Right lobe of liver (tissue), 6 donors: ENCODE measurements at regions not wholly inside any gene's neighbourhood (a gene's known extent, or its start where the extent isn't known, plus 50 kb on each side); places are given as distances from the start of the nearest gene placed in this dataset.

ENCODE experiments used
- ATAC-seq, 4 donors: fragments of 200-7000 bp; cut with Tn5 transposase; one replicate each; pipeline ENCODE4 v1.9.1; 2020; ENCODE audit warnings: mild to moderate bottlenecking in 4 of 4, moderate library complexity in 4 of 4
- DNase-seq, 3 donors: peaks; one replicate each; pipeline ENCODE4 v3.0.0-alpha.2; 2020
- H3K27ac ChIP-seq, 3 donors: fragments of 200-600 bp; one replicate each; pipeline ENCODE4 v1.8.0; 2022
- H3K27me3 ChIP-seq, 2 donors: fragments of 200-600 bp; one replicate each; pipeline ENCODE4 v1.8.0; 2022
- H3K36me3 ChIP-seq, 4 donors: fragments of 200-600 bp; sonication (generic) in 1 of 4; one replicate each; pipeline versions ENCODE4 v1.5.1 to v1.8.0; 2017 to 2022; ENCODE audit warnings: control low read depth in 1 of 4
- H3K4me1 ChIP-seq, 4 donors: fragments of 200-600 bp; sonication (generic) in 1 of 4; one replicate each; pipeline versions ENCODE4 v1.5.1 to v1.8.0; 2017 to 2022; ENCODE audit warnings: control low read depth in 1 of 4
- H3K4me3 ChIP-seq, 3 donors: fragments of 200-600 bp; one replicate each; pipeline ENCODE4 v1.8.0; 2022
- H3K9me3 ChIP-seq, 4 donors: fragments of 200-600 bp; sonication (generic) in 1 of 4; one replicate each; pipeline versions ENCODE4 v1.5.1 to v1.8.0; 2017 to 2022; ENCODE audit warnings: control low read depth in 1 of 4
- CTCF ChIP-seq, 4 donors: fragments of 200-600 bp in 3 of 4; fragments of 450-650 bp in 1 of 4; IDR thresholded peaks; one replicate each; pipeline versions ENCODE4 v1.5.1 to v1.8.0; 2016 to 2022; ENCODE audit warnings: antibody characterized with exemption in 4 of 4, mild to moderate bottlenecking in 2 of 4
- POLR2A ChIP-seq: fragments of 450-650 bp; IDR thresholded peaks from one replicate; pipeline ENCODE4 v1.6.1; 2017; ENCODE audit warnings: antibody characterized with exemption, mild to moderate bottlenecking
- WGBS: methylation state at CpG from one replicate; pipeline ENCODE4 v1.1.6; 2018; ENCODE audit warnings: low coverage, low lambda C conversion rate; ENCODE audit not compliant: insufficient coverage; ENCODE audit errors: missing lambda C conversion rate; 5-methylcytosine and 5-hydroxymethylcytosine counted together
- intact Hi-C, 2 donors: fragments of 100-400 bp; cut with DNase I; formaldehyde crosslinking; loops; one replicate each; pipeline versions ENCODE4 v1.11.2 to v1.14.1; 2022
- donor health status: DM: no; HTN: yes; CAD: no.
- donor health status: DM: no; HTN: no; CAD: no.
- donor health status: DM: no; HTN: no; CAD: no.
- donor health status: DM: no; HTN: yes; CAD: no.
- donor health status: DM: no; HTN: yes; CAD: no.

- Histone ChIP-seq H3K4me3 (no peak overlapping the region), H3K36me3 (no peaks in the 10 kb centered on the region), H3K9me3 (no peaks in the 10 kb centered on the region), H3K4me1 (no peaks in the 10 kb centered on the region), H3K27ac (no peak overlapping the region), H3K27me3 (no peaks in the 10 kb centered on the region)
- DNase-seq (no peak), ATAC-seq (no peak)
- intact Hi-C loops, result loop anchor here in 1 of 2 donors (10.0 kb wide), 1 partner anchor 63 kb away; no protein-coding TSS in a partner anchor
- 21% methylated on average over 3 of the region's 3 CpGs for WGBS
- TF ChIP-seq POLR2A (no peak), CTCF (IDR thresholded peaks at IDR 0.05) (no peak)
These were observed 770.8 kb upstream of the TENM4 start for GRCh38 chr11:80211673-80212072.

GRCh38 chr11:80204021-80204420, 763.2 kb upstream of the TENM4 start:
- H3K9me3 ChIP-seq, result no peaks in the 10 kb centered on the region
- H3K4me3 ChIP-seq, result no peak overlapping the region
- no peaks in the 10 kb centered on the region for H3K27me3 ChIP-seq
- no peak for ATAC-seq
- no peak for DNase-seq
- H3K27ac ChIP-seq, result no peak overlapping the region
- no peaks in the 10 kb centered on the region for H3K36me3 ChIP-seq
- intact Hi-C loops, result no loop called here
- TF ChIP-seq CTCF (IDR thresholded peaks at IDR 0.05) (no peak), POLR2A (no peak)
- no peaks in the 10 kb centered on the region for H3K4me1 ChIP-seq

- H3K4me3 ChIP-seq, result no peak overlapping the region
- H3K27ac ChIP-seq, result no peak overlapping the region
- ATAC-seq (no peak), DNase-seq (no peak)
- TF ChIP-seq CTCF (IDR thresholded peaks at IDR 0.05), result no peak
- WGBS, result 62% methylated on average over 4 of the region's 4 CpGs
- intact Hi-C loops, result no loop called here
- H3K27me3 ChIP-seq, result no peaks in the 10 kb centered on the region
- H3K36me3 ChIP-seq, result no peaks in the 10 kb centered on the region
- no peaks in the 10 kb centered on the region for H3K9me3 ChIP-seq
- H3K4me1 ChIP-seq, result no peaks in the 10 kb centered on the region
These were observed 756.2 kb upstream of the TENM4 start for GRCh38 chr11:80196932-80197554.

GRCh38 chr11:80196041-80196440, 755.2 kb upstream of the TENM4 start:
- no peak for TF ChIP-seq POLR2A
- TF ChIP-seq CTCF (IDR thresholded peaks at IDR 0.05), result no peak
- Histone ChIP-seq H3K27ac (no peak overlapping the region), H3K4me1 (no peaks in the 10 kb centered on the region), H3K4me3 (no peak overlapping the region), H3K36me3 (no peaks in the 10 kb centered on the region), H3K27me3 (no peaks in the 10 kb centered on the region), H3K9me3 (no peaks in the 10 kb centered on the region)
- ATAC-seq (no peak), DNase-seq (no peak)
- intact Hi-C loops, result no loop called here

GRCh38 chr11:80194625-80195024, 753.8 kb upstream of the TENM4 start:
- Histone ChIP-seq H3K4me1 (no peaks in the 10 kb centered on the region), H3K9me3 (no peaks in the 10 kb centered on the region), H3K4me3 (no peak overlapping the region), H3K36me3 (no peaks in the 10 kb centered on the region), H3K27ac (no peak overlapping the region), H3K27me3 (no peaks in the 10 kb centered on the region)
- WGBS, result 18% methylated on average over 1 of the region's 1 CpG
- DNase-seq (no peak), ATAC-seq (no peak)
- intact Hi-C loops, result no loop called here
- TF ChIP-seq CTCF (IDR thresholded peaks at IDR 0.05), result no peak
- TF ChIP-seq POLR2A, result no peak
